T-helper 2 cell treated with Interferon-gamma antibody and Interleukin-4, amounts not matched to agents 5 μg/mL and 100 μg/mL, for 36 hours (primary cell): ENCODE measurements at regions not wholly inside any gene's neighbourhood (a gene's known extent, or its start where the extent isn't known, plus 50 kb on each side); places are given as distances from the start of the nearest gene placed in this dataset.
"Not testable (repeated sequence)": the region's sequence is repeated elsewhere in the genome, so short reads cannot be mapped to it uniquely, and the experiment has no call there.

Experiments
- DNase-seq: peaks from one replicate; pipeline ENCODE4 v3.0.0; 2021; ENCODE audit warnings: low spot score
- H3K27ac Mint-ChIP-seq: one replicate; pipeline ENCODE4 v1.8.0; 2021; ENCODE audit warnings: mild to moderate bottlenecking, mixed read lengths
- H3K27me3 Mint-ChIP-seq: one replicate; pipeline ENCODE4 v1.8.0; 2021; ENCODE audit warnings: low read depth, mixed read lengths
- H3K36me3 Mint-ChIP-seq: one replicate; pipeline ENCODE4 v1.8.0; 2021; ENCODE audit warnings: low read depth, mixed read lengths
- H3K4me1 Mint-ChIP-seq: one replicate; pipeline ENCODE4 v1.8.0; 2021; ENCODE audit warnings: low read depth, mixed read lengths
- H3K4me3 Mint-ChIP-seq: one replicate; pipeline ENCODE4 v1.8.0; 2022; ENCODE audit warnings: mild to moderate bottlenecking, moderate library complexity, mixed read lengths
- H3K9me3 Mint-ChIP-seq: one replicate; pipeline ENCODE4 v1.8.0; 2021; ENCODE audit warnings: mixed read lengths

DNA sequence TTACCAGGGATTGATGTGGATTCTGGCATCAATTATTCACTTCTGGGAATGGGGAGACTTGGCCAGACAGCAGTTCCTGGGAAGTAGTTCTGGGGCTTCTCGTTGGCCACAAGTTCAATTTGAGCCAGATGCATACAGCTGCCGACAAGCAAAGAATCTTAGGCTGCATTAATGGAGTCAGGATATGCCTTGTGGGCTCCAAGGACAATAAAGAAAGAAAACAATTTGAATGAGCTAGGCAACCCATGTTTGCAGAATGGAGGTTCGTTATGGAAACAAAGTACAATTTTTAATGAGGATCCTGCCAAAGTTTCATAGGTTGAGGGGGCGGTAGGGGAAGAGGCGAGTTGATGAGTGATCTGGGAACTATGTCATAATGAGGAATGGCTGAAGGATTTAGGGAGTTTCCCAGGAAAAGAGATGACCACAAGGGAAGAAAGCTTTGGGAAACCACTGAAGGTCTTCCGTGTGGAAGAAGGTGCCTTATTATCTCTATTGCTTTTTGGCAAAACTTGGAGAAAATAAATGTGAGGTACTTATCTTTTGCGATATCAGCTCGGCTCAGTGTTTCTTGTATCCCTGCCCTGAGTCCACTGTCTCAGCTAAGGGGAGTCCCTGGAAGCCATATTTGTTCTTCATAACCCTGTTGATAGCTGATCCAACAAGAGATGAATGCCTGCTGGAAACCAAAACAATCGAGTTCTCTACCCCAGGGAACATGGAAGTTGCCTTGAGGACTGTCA, 181.0 kb upstream of the ZNF217 start:
- Mint-ChIP-seq H3K9me3 (no peaks in the 10 kb centered on the region), H3K4me3 (no peak overlapping the region), H3K27me3 (no peaks in the 10 kb centered on the region), H3K36me3 (no peaks in the 10 kb centered on the region), H3K4me1 (peaks cover 3% of the 10 kb centered on the region), H3K27ac (no peak overlapping the region)
- no peak for DNase-seq

DNA sequence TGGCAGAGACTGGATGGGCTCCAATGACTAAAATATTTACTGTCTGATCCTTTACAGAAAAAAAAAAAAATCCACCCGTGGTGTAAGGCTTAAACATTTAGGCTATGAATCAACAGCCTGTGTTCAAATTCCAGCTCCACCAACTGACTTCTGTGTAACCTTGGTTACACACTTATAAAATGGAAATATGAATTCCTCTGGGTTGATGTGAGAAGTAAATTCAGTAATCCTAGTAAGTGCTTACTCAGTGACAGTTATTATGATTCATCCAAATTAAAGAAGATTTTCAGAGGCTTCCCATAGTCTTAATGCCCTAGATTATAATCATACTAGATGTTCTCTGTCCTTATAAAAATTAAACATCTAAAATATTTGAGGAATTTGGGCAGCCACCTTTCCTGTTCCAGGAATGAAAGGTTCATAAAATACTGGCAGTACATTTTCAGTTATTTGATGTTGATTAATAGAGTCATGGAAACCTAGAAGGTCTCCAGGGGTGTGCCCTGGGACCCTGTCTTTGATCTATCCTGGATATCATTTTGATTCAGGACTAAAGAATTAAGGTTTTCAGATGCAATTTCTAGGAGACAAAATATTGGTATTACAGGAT, 180.3 kb upstream of the ZNF217 start:
- H3K36me3 Mint-ChIP-seq = no peaks in the 10 kb centered on the region
- H3K4me3 Mint-ChIP-seq = no peak overlapping the region
- H3K27ac Mint-ChIP-seq = no peak overlapping the region
- no peaks in the 10 kb centered on the region for H3K27me3 Mint-ChIP-seq
- H3K4me1 Mint-ChIP-seq = peaks cover 3% of the 10 kb centered on the region
- no peak for DNase-seq
- H3K9me3 Mint-ChIP-seq = no peaks in the 10 kb centered on the region

DNA sequence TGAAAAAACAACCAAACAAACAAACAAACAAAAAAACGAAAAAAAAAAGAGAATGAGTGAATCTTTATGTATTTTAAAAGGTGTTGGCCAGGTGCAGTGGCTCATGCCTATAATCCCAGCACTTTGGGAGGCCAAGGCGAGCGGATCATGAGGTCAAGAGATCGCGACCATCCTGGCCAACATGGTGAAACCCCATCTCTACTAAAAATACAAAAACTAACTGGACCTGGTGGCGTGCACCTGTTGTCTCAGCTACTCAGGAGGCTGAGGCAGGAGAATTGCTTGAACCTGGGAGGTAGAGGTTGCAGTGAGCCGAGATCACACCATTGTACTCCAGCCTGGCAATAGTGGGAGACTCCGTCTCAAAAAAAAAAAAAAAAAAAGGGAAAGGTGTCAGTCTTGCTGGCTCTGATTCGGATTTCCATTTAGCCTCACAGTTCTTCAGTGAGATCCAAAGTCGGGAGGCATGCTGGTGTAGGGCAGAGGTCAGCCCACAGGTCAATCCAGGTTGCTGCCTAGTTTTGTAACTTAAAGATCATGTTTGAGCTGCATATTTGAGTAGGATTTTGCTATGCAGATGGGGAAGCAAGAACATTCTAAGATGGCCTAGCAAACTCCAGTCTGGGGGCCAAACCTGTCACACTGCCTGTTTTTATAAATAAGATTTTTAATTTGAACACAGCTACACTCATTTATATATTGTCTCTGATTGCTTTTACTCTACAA, 179.6 kb upstream of the ZNF217 start:
- H3K27me3 Mint-ChIP-seq, H3K27ac Mint-ChIP-seq, DNase-seq, H3K36me3 Mint-ChIP-seq, H3K9me3 Mint-ChIP-seq, H3K4me1 Mint-ChIP-seq, H3K4me3 Mint-ChIP-seq: not testable (repeated sequence)

DNA sequence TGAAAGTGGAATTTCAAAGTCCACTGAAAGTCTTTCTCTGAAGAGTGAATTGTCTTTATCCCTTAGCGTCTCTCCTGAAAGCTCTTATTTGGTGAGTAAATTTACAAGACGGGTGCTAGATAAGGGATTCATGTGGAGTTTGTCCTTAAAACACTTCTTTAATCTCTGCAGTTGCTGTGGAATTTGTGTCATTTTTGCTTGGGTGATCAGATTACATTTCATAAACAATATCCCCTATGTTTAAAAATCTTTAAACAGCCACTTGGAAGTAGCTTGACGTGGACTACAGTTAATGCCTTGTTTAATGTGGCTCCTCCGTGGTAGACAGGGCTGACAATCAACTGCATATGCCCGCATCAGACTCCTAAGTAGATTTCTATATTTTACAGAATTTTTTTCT, 175.4 kb upstream of the ZNF217 start:
- H3K4me1 Mint-ChIP-seq = peaks cover 17% of the 10 kb centered on the region
- H3K27ac Mint-ChIP-seq = no peak overlapping the region
- H3K36me3 Mint-ChIP-seq = no peaks in the 10 kb centered on the region
- no peaks in the 10 kb centered on the region for H3K27me3 Mint-ChIP-seq
- no peak overlapping the region for H3K4me3 Mint-ChIP-seq
- DNase-seq = no peak
- H3K9me3 Mint-ChIP-seq = no peaks in the 10 kb centered on the region

DNA sequence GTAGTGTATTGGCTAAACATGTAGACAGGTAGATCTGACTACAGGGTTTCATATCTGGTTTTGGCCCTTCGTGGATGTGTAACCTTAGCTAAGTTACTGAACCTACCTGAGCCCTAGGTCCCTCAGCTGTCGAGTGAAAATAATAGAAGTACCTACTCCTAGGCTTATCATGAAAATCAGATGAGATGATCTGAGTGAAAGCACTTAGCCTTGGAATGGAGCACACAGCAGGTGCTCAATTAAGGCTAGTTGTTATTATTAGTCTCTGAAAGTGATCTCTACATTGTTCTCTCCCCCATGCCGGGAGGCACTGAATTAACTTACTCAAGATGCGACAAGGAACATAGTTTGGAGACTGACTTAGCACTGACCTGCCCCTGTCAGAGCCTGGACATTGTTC, 174.7 kb upstream of the ZNF217 start:
- Mint-ChIP-seq H3K9me3 (no peaks in the 10 kb centered on the region), H3K4me1 (peaks cover 17% of the 10 kb centered on the region), H3K27me3 (no peaks in the 10 kb centered on the region), H3K27ac (no peak overlapping the region), H3K4me3 (no peak overlapping the region), H3K36me3 (no peaks in the 10 kb centered on the region)
- no peak for DNase-seq

DNA sequence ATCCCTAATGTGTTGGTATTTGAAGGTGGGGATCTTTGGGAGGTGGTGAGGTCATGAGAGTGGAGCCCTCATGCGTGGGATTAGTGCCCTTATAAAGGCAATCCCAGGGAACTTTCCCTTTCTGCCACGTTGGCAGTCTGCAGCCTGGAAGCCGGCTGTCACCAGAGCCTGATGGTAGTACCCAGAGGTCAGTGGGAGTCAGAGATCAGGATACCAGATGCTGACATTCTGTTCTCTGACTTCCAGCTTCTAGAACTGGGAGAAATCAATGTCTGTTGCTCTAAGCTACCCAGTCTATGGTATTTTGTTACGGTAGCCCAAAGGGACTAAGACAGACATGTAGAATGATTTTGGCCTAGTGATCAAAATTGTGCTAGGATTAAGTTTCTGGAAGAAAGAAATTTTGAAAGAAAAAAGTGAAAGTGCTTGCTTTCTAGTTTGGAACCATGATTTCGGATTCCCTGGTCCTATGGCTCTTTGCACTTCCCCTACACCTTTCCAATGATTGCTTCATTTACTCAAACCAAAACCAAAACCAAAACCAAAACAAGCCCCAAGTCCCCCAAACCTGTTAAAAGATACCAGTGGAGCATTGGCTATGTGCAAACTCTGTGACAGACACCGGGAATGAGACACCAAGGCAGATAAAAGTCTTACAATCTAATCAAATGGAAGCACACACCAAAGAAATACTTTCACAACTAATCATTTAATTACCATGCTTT, 173.7 kb upstream of the ZNF217 start:
- H3K9me3 Mint-ChIP-seq = no peaks in the 10 kb centered on the region
- H3K36me3 Mint-ChIP-seq = no peaks in the 10 kb centered on the region
- no peak overlapping the region for H3K27ac Mint-ChIP-seq
- DNase-seq = no peak
- peak overlapping the region; percentile 31 for H3K4me3 Mint-ChIP-seq
- peaks cover 17% of the 10 kb centered on the region for H3K4me1 Mint-ChIP-seq
- no peaks in the 10 kb centered on the region for H3K27me3 Mint-ChIP-seq

DNA sequence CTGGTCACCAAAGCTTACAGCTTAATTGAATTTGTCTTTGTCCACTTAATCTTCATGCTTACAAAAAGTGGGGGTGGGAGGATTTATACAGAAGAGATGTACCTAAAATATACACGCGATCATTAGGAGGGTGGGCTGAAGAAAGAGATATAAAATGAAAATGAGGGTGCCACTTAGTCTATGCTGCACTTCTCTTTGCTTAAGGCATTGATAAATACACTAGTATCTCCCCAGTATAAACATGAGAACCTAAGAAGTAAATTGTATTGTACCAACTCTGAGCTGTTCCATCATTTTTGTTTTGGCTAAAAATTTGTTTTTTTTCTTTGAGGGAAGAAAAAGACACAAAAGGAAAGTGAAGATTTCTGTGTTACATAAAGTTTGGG, 170.8 kb upstream of the ZNF217 start:
- Mint-ChIP-seq H3K9me3 (no peaks in the 10 kb centered on the region), H3K27ac (no peak overlapping the region), H3K36me3 (no peaks in the 10 kb centered on the region), H3K4me3 (no peak overlapping the region), H3K27me3 (no peaks in the 10 kb centered on the region), H3K4me1 (peaks cover 17% of the 10 kb centered on the region)
- DNase-seq = no peak

DNA sequence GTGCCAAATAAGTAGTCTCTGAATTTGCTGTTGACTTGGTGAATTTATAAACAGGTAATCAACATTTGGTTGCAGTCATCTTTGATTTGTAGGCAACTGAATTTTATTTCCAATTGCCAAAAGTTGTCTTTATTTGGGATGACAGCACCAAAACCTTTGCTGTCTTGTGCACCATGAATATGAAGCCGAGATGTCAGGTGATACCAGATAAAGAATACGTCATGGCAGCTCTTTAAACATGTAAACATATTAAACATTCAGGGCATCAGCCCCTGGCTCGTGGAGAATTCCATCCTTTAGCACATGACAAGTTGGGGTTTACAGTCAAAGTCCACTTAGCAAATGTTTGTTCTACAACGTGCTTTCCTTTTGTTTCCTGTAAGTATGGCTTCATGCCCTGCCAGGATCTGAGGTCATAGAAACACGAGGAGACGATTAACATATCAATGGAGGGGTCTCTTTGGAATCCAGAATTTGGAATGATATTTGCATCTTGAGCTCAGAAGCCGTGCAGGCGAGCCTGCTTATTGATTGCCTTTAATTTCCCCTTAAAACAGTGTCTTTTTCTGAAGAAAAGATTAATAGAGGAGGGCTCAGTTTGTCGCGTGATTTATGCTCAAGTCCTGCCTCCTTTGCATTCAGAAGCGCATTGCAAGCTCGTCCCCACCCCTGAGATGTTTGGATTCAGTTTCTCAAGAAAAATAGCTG, 170.2 kb upstream of the ZNF217 start:
- no peaks in the 10 kb centered on the region for H3K9me3 Mint-ChIP-seq
- H3K27me3 Mint-ChIP-seq = no peaks in the 10 kb centered on the region
- no peak for DNase-seq
- H3K4me3 Mint-ChIP-seq = no peak overlapping the region
- H3K4me1 Mint-ChIP-seq = peaks cover 17% of the 10 kb centered on the region
- H3K36me3 Mint-ChIP-seq = no peaks in the 10 kb centered on the region
- no peak overlapping the region for H3K27ac Mint-ChIP-seq

DNA sequence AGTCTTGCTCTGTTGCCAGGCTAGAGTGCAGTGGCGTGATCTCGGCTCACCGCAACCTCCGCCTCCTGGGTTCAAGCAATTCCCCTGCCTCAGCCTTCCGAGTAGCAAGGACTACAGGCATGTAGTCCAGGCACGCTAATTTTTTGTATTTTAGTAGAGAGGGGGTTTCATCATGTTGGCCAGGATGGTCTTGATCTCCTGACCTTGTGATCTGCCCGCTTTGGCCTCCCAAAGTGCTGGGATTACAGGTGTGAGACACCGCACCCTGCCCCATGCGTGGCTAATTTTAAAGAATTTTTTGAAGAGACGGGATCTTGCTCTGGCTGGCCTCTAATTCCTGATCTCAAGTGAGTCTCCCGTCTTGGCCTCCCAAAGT, 168.8 kb upstream of the ZNF217 start:
- H3K36me3 Mint-ChIP-seq, H3K27me3 Mint-ChIP-seq, H3K27ac Mint-ChIP-seq, H3K4me1 Mint-ChIP-seq, H3K9me3 Mint-ChIP-seq, DNase-seq, H3K4me3 Mint-ChIP-seq: not testable (repeated sequence)

DNA sequence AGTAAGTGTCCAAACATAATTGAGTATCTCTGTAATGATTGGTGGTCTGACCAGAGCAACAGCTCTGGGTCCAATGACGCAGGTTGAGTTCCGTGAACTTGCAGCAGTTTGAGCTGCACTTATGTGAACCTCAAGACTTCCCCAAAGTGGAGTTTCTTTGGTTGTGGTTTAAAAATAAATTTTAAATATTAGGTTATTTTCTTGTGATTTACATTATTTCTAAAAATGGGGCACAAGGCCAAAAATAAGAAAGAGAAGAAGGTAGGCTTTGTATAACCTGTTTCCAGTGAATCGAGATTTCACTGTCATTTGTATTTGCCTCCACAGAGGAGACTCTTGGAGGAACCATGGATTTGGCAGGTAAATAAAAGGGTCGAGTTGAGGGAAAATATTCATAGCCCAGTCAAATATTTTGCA, 166.4 kb upstream of the ZNF217 start:
- no peak overlapping the region for H3K27ac Mint-ChIP-seq
- H3K4me1 Mint-ChIP-seq = peaks cover 11% of the 10 kb centered on the region

DNA sequence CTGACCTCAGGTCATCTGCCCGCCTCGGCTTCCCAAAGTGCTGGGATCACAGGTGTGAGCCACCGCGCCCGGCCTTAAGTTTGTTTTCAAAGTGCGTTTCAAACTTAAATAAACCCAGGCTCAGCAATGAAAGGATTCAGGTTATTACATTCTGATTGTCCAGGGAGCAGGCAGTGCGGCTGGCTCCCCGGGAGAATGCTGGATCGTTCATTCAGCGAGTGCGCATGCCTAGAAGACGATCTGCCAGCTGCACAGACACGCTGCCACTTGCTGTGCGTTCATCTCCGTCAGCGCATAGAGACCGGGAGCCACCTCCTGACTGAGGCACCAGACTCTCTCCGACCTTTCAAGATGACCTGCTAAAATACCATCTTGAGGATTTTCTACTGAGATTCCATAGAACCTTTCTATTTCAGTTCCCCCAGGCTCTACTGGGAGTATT, 163.9 kb upstream of the ZNF217 start:
- H3K9me3 Mint-ChIP-seq = no peaks in the 10 kb centered on the region
- peaks cover 32% of the 10 kb centered on the region for H3K4me1 Mint-ChIP-seq
- H3K4me3 Mint-ChIP-seq = no peak overlapping the region
- no peak overlapping the region for H3K27ac Mint-ChIP-seq
- no peak for DNase-seq
- H3K27me3 Mint-ChIP-seq = no peaks in the 10 kb centered on the region
- peaks cover 2% of the 10 kb centered on the region for H3K36me3 Mint-ChIP-seq

More for the DNA sequence above, 166.4 kb upstream of the ZNF217 start:
- DNase-seq = no peak
- H3K27me3 Mint-ChIP-seq = no peaks in the 10 kb centered on the region
- H3K36me3 Mint-ChIP-seq = no peaks in the 10 kb centered on the region
- H3K4me3 Mint-ChIP-seq = no peak overlapping the region
- H3K9me3 Mint-ChIP-seq = no peaks in the 10 kb centered on the region

DNA sequence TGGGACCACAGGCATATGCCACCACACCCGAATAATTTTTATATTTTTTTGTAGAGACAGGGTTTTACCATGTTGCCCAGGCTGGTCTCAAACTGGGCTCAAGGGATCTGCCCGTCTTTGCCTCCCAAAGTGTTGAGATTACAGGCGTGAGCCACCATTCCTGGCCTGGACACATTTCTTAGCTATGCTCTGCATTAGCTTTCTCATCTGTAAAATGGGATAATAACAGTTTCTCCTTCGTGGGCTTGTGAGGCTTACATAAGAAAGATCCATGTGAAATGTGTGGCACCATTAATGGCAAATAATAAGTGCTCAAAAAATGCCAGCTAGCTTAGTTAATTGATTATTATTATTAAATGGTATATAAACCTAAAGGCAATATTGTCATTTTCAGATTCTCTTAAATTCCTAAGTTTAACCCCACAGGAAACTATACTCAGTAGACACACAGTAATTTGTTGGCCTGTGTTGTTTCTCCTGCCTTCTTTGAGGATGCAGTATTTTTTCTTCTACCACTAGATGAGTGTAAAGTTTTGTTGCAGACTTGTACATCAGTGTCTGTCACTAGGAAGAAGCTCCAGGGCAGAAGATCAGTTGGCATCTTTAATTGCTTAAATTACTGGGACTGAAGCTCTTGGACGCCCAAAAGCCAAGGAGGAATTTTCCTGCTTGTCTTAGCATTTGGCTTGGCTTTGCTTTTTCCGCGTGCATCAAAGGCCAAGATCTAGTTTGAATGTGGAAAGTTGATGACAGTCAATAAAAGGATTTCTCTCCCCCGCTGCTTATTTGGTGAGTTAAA, 162.3 kb upstream of the ZNF217 start:
- Mint-ChIP-seq H3K4me1 (peaks cover 46% of the 10 kb centered on the region), H3K27ac (peak overlapping the region; percentile 91), H3K27me3 (no peaks in the 10 kb centered on the region), H3K36me3 (peaks cover 2% of the 10 kb centered on the region), H3K9me3 (no peaks in the 10 kb centered on the region), H3K4me3 (no peak overlapping the region)
- DNase-seq = no peak

DNA sequence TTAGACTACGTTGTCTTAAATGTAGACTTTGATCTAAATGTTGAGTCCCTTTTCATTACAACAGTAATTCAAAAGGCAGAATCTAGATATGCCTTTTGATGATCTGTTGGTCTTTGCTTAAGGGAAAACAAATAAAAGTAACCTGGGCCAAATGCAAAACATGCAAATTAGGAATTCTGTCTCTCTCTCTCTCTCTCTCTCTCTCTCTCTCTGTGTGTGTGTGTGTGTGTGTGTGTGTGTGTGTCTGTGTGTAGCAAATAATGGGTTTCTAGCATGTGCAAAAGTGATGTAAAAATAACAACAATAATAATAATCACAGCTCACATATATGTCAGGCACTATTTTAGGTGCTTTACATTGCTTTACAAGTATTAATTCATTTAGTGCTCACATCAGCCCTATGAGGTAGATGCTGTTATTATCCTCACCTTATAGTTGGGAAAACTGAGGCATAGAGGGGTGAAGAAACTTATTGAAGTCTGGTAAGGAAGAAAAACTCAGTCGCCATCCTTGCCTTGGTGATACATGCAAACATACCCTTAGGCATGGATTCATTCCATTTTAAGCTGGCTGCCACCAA, 160.3 kb upstream of the ZNF217 start:
- Mint-ChIP-seq H3K36me3 (peaks cover 2% of the 10 kb centered on the region), H3K4me3 (peak overlapping the region; percentile 74), H3K27me3 (no peaks in the 10 kb centered on the region), H3K4me1 (peaks cover 64% of the 10 kb centered on the region), H3K27ac (peak overlapping the region; percentile 91), H3K9me3 (no peaks in the 10 kb centered on the region)
- DNase-seq = no peak
